ENCODE measurements at regions not wholly inside any gene's neighbourhood (a gene's known extent, or its start where the extent isn't known, plus 50 kb on each side); places are given as distances from the start of the nearest gene placed in this dataset.

GRCh38 chr7:132063800-132064199 is 507.4 kb upstream of the PODXL start:
- no peak for TF ChIP-seq CTCF (IDR thresholded peaks at IDR 0.05)
- no peak for TF ChIP-seq POLR2A (IDR thresholded peaks at IDR 0.05)
